Endothelial cell (in vitro differentiated cells): ENCODE measurements at regions not wholly inside any gene's neighbourhood (a gene's known extent, or its start where the extent isn't known, plus 50 kb on each side); places are given as distances from the start of the nearest gene placed in this dataset.
A peak's percentile ranks its signal among the peaks of the same experiment; 100 is the strongest.

Experiments
- DNase-seq: peaks from one replicate; pipeline ENCODE4 v3.0.0; 2021; ENCODE audit warnings: low spot score
- H3K27ac Mint-ChIP-seq: one replicate; pipeline ENCODE4 v1.8.0; 2021; ENCODE audit warnings: mixed read lengths, inconsistent platforms; ENCODE audit not compliant: unreplicated experiment
- H3K27me3 Mint-ChIP-seq: one replicate; pipeline ENCODE4 v1.8.0; 2021; ENCODE audit warnings: mild to moderate bottlenecking, moderate library complexity, mixed read lengths, inconsistent platforms; ENCODE audit not compliant: unreplicated experiment
- H3K36me3 Mint-ChIP-seq: one replicate; pipeline ENCODE4 v1.8.0; 2021; ENCODE audit warnings: mild to moderate bottlenecking, low read depth, mixed read lengths, inconsistent platforms; ENCODE audit not compliant: unreplicated experiment
- H3K4me1 Mint-ChIP-seq: one replicate; pipeline ENCODE4 v1.8.0; 2021; ENCODE audit warnings: mild to moderate bottlenecking, mixed read lengths, inconsistent platforms; ENCODE audit not compliant: unreplicated experiment
- H3K4me3 Mint-ChIP-seq: one replicate; pipeline ENCODE4 v1.8.0; 2021; ENCODE audit warnings: mild to moderate bottlenecking, mixed read lengths, inconsistent platforms; ENCODE audit not compliant: unreplicated experiment
- H3K9me3 Mint-ChIP-seq: one replicate; pipeline ENCODE4 v1.8.0; 2021; ENCODE audit warnings: mixed read lengths, inconsistent platforms; ENCODE audit not compliant: unreplicated experiment
- TF ChIP-seq, protein P1 (sequence below): fragments of 200-600 bp; sonication (generic); IDR thresholded peaks from one replicate; pipeline ENCODE4 v1.5.0; 2021; ENCODE audit warnings: antibody characterized with exemption; ENCODE audit not compliant: unreplicated experiment

DNA sequence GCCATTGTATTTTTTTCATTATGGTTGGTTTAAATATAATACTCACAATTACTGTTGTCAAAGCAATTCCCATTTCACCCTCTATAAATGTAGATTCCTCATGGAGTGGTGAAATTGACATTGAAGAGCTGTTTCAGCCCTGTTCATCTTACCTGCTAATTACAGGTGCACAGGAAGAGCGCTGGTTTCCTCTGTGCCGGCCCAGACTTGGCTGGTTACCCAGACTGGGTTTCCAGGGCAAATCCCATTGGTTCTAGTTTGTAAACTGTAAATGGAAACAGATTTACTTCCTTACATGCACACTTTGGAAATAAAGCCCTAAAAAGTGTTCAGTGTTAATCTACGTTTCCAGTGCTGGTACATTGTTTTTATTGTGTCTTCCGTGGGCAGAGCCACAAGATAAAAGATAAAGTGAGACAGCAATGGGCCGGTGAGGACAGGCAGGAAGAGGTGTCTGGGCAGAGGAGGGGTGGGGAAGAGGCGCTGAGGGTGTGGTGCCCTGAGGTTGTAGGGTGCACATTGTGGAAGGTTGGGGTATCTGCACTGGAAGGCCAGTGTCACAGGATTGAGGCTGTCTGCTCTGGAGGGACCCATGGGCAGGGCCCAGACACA is 71.6 kb upstream of the ZPBP start:
- TF ChIP-seq, protein P1, sequence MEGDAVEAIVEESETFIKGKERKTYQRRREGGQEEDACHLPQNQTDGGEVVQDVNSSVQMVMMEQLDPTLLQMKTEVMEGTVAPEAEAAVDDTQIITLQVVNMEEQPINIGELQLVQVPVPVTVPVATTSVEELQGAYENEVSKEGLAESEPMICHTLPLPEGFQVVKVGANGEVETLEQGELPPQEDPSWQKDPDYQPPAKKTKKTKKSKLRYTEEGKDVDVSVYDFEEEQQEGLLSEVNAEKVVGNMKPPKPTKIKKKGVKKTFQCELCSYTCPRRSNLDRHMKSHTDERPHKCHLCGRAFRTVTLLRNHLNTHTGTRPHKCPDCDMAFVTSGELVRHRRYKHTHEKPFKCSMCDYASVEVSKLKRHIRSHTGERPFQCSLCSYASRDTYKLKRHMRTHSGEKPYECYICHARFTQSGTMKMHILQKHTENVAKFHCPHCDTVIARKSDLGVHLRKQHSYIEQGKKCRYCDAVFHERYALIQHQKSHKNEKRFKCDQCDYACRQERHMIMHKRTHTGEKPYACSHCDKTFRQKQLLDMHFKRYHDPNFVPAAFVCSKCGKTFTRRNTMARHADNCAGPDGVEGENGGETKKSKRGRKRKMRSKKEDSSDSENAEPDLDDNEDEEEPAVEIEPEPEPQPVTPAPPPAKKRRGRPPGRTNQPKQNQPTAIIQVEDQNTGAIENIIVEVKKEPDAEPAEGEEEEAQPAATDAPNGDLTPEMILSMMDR, result no peak
- Mint-ChIP-seq H3K9me3 (no peaks in the 10 kb centered on the region), H3K4me3 (no peak overlapping the region), H3K36me3 (no peaks in the 10 kb centered on the region), H3K27ac (no peak overlapping the region), H3K27me3 (peaks cover 4% of the 10 kb centered on the region), H3K4me1 (no peaks in the 10 kb centered on the region)
- no peak for DNase-seq

- peaks cover 17% of the 10 kb centered on the region for H3K4me1 Mint-ChIP-seq
- H3K9me3 Mint-ChIP-seq, result no peaks in the 10 kb centered on the region
- no peaks in the 10 kb centered on the region for H3K27me3 Mint-ChIP-seq
- no peak overlapping the region for H3K4me3 Mint-ChIP-seq
- no peaks in the 10 kb centered on the region for H3K36me3 Mint-ChIP-seq
- TF ChIP-seq, protein P1, result no peak
- DNase-seq, result no peak
- no peak overlapping the region for H3K27ac Mint-ChIP-seq
Measured at GRCh38 chr7:50160206-50160605, 67.2 kb upstream of the ZPBP start.

DNA sequence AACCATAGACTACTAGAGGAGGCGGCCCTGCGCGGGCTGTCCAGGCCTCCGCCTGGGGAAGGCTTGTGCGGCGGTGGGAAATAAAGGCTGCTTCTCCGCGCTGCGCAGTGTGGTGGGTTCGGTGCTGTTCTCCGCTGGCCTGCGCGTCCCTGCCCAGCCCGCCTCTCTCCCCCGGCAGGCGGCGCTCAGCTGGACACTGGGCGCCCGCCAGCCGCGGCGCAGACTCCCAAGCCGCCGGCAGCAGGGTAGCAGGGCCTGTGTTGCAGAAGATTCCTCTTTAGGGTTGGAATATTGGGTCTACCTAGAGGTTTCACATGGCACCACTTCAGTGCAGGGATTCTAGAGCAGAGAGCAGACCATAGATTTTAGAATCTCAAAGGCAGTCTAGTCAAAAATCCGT is 66.1 kb upstream of the ZPBP start:
- H3K36me3 Mint-ChIP-seq, result no peaks in the 10 kb centered on the region
- no peaks in the 10 kb centered on the region for H3K9me3 Mint-ChIP-seq
- no peak for DNase-seq
- TF ChIP-seq, protein P1, result no peak
- no peaks in the 10 kb centered on the region for H3K27me3 Mint-ChIP-seq
- H3K4me3 Mint-ChIP-seq, result no peak overlapping the region
- peaks cover 17% of the 10 kb centered on the region for H3K4me1 Mint-ChIP-seq
- H3K27ac Mint-ChIP-seq, result no peak overlapping the region

- peak overlapping the region; percentile 34 for H3K27ac Mint-ChIP-seq
- peak; percentile 37 for DNase-seq
- no peaks in the 10 kb centered on the region for H3K9me3 Mint-ChIP-seq
Measured at GRCh38 chr7:50156706-50157105, 63.7 kb upstream of the ZPBP start.

DNA sequence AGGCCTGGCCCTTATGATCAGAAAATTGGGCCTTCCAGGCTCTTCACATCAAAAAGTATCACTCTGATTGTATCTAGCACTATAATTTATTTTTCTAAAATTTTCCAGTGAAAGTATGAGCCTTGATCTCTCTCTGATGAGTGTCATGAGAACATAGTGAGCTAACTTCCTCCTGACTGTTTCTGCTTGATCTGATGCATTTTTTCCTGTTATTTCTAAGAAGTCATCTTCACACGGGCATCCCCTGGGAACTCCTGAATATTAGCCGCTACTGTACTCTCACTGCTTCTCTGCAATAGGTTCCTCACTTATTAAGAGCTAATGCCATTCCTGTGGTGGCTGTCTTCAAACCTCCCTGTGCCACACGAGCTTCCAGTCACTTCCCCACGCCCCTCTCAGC is 63.1 kb upstream of the ZPBP start:
- H3K4me3 Mint-ChIP-seq, result no peak overlapping the region
- TF ChIP-seq, protein P1, result no peak
- no peaks in the 10 kb centered on the region for H3K9me3 Mint-ChIP-seq
- H3K36me3 Mint-ChIP-seq, result no peaks in the 10 kb centered on the region
- H3K27ac Mint-ChIP-seq, result no peak overlapping the region
- peaks cover 1% of the 10 kb centered on the region for H3K27me3 Mint-ChIP-seq
- no peak for DNase-seq
- peaks cover 17% of the 10 kb centered on the region for H3K4me1 Mint-ChIP-seq

More at GRCh38 chr7:50156706-50157105, 63.7 kb upstream of the ZPBP start:
- Mint-ChIP-seq H3K27me3 (no peaks in the 10 kb centered on the region), H3K36me3 (no peaks in the 10 kb centered on the region), H3K4me3 (no peak overlapping the region), H3K4me1 (peaks cover 17% of the 10 kb centered on the region)
- TF ChIP-seq, protein P1, result no peak
